ENCODE measurements at regions not wholly inside any gene's neighbourhood (a gene's known extent, or its start where the extent isn't known, plus 50 kb on each side); places are given as distances from the start of the nearest gene placed in this dataset.
"Not testable (repeated sequence)": the region's sequence is repeated elsewhere in the genome, so short reads cannot be mapped to it uniquely, and the experiment has no call there.

- no peak for DNase-seq (ENCODE audit: low read depth in 1 of 2, low spot score in 1 of 2)
- TF ChIP-seq JUND (IDR thresholded peaks at IDR 0.05; ENCODE audit: low read depth), result no peak
- in situ Hi-C loops (cut with HindIII; ENCODE audit: low pct_unique_long_range_greater_than_20kb, low sequenced_read_pairs), result no loop called here
Observed at GRCh38 chrX:25096522-25097045, 80.8 kb upstream of the ARX start.

GRCh38 chrX:25091152-25091551, 75.4 kb upstream of the ARX start:
- DNase-seq (ENCODE audit: low read depth in 1 of 2, low spot score in 1 of 2); in situ Hi-C loops (cut with HindIII; ENCODE audit: low pct_unique_long_range_greater_than_20kb, low sequenced_read_pairs): not testable (repeated sequence)

- TF ChIP-seq JUND (IDR thresholded peaks at IDR 0.05; ENCODE audit: low read depth), result no peak
- no peak for DNase-seq (ENCODE audit: low read depth in 1 of 2, low spot score in 1 of 2)
- in situ Hi-C loops (cut with HindIII; ENCODE audit: low pct_unique_long_range_greater_than_20kb, low sequenced_read_pairs), result no loop called here
Observed at GRCh38 chrX:25084446-25084845, 68.7 kb upstream of the ARX start.

GRCh38 chrX:25083661-25084060, 67.9 kb upstream of the ARX start:
- in situ Hi-C loops (cut with HindIII; ENCODE audit: low pct_unique_long_range_greater_than_20kb, low sequenced_read_pairs), result no loop called here
- no peak for DNase-seq (ENCODE audit: low read depth in 1 of 2, low spot score in 1 of 2)
- no peak for TF ChIP-seq JUND (IDR thresholded peaks at IDR 0.05; ENCODE audit: low read depth)

- no peak for TF ChIP-seq JUND (IDR thresholded peaks at IDR 0.05; ENCODE audit: low read depth)
- DNase-seq (ENCODE audit: low read depth in 1 of 2, low spot score in 1 of 2), result no peak
Observed at GRCh38 chrX:25079020-25079419, 63.3 kb upstream of the ARX start.

GRCh38 chrX:25076941-25077500, 61.3 kb upstream of the ARX start:
- in situ Hi-C loops (cut with HindIII; ENCODE audit: low pct_unique_long_range_greater_than_20kb, low sequenced_read_pairs), result no loop called here
- no peak for DNase-seq (ENCODE audit: low read depth in 1 of 2, low spot score in 1 of 2)
- TF ChIP-seq JUND (IDR thresholded peaks at IDR 0.05; ENCODE audit: low read depth), result no peak

More at GRCh38 chrX:25079020-25079419, 63.3 kb upstream of the ARX start:
- in situ Hi-C loops (cut with HindIII; ENCODE audit: low pct_unique_long_range_greater_than_20kb, low sequenced_read_pairs), result no loop called here

GRCh38 chrX:25072247-25072646, 56.5 kb upstream of the ARX start:
- TF ChIP-seq JUND (IDR thresholded peaks at IDR 0.05; ENCODE audit: low read depth), result no peak
- DNase-seq (ENCODE audit: low read depth in 1 of 2, low spot score in 1 of 2), result no peak
- in situ Hi-C loops (cut with HindIII; ENCODE audit: low pct_unique_long_range_greater_than_20kb, low sequenced_read_pairs), result no loop called here

- in situ Hi-C loops (cut with HindIII; ENCODE audit: low pct_unique_long_range_greater_than_20kb, low sequenced_read_pairs), result no loop called here
- DNase-seq (ENCODE audit: low read depth in 1 of 2, low spot score in 1 of 2), result no peak
- TF ChIP-seq JUND (IDR thresholded peaks at IDR 0.05; ENCODE audit: low read depth), result no peak
Observed at GRCh38 chrX:25070038-25070437, 54.3 kb upstream of the ARX start.

GRCh38 chrX:25069209-25069608, 53.4 kb upstream of the ARX start:
- TF ChIP-seq JUND (IDR thresholded peaks at IDR 0.05; ENCODE audit: low read depth), result no peak
- no peak for DNase-seq (ENCODE audit: low read depth in 1 of 2, low spot score in 1 of 2)
- in situ Hi-C loops (cut with HindIII; ENCODE audit: low pct_unique_long_range_greater_than_20kb, low sequenced_read_pairs), result no loop called here

GRCh38 chrX:25068340-25068739, 52.6 kb upstream of the ARX start:
- in situ Hi-C loops (cut with HindIII; ENCODE audit: low pct_unique_long_range_greater_than_20kb, low sequenced_read_pairs), result no loop called here

GRCh38 chrX:25067271-25068172, 51.8 kb upstream of the ARX start:
- in situ Hi-C loops (cut with HindIII; ENCODE audit: low pct_unique_long_range_greater_than_20kb, low sequenced_read_pairs), result no loop called here
- DNase-seq (ENCODE audit: low read depth in 1 of 2, low spot score in 1 of 2), result no peak
- TF ChIP-seq JUND (IDR thresholded peaks at IDR 0.05; ENCODE audit: low read depth), result no peak

More at GRCh38 chrX:25068340-25068739, 52.6 kb upstream of the ARX start:
- no peak for DNase-seq (ENCODE audit: low read depth in 1 of 2, low spot score in 1 of 2)
- no peak for TF ChIP-seq JUND (IDR thresholded peaks at IDR 0.05; ENCODE audit: low read depth)

- in situ Hi-C loops (cut with HindIII; ENCODE audit: low pct_unique_long_range_greater_than_20kb, low sequenced_read_pairs), result no loop called here
- no peak for DNase-seq (ENCODE audit: low read depth in 1 of 2, low spot score in 1 of 2)
- TF ChIP-seq JUND (IDR thresholded peaks at IDR 0.05; ENCODE audit: low read depth), result no peak
Observed at GRCh38 chrX:25066131-25066530, 50.4 kb upstream of the ARX start.
